ENCODE measurements at regions not wholly inside any gene's neighbourhood (a gene's known extent, or its start where the extent isn't known, plus 50 kb on each side); places are given as distances from the start of the nearest gene placed in this dataset.
A peak's percentile ranks its signal among the peaks of the same experiment; 100 is the strongest.
"Not testable (repeated sequence)": the region's sequence is repeated elsewhere in the genome, so short reads cannot be mapped to it uniquely, and the experiment has no call there.

DNA sequence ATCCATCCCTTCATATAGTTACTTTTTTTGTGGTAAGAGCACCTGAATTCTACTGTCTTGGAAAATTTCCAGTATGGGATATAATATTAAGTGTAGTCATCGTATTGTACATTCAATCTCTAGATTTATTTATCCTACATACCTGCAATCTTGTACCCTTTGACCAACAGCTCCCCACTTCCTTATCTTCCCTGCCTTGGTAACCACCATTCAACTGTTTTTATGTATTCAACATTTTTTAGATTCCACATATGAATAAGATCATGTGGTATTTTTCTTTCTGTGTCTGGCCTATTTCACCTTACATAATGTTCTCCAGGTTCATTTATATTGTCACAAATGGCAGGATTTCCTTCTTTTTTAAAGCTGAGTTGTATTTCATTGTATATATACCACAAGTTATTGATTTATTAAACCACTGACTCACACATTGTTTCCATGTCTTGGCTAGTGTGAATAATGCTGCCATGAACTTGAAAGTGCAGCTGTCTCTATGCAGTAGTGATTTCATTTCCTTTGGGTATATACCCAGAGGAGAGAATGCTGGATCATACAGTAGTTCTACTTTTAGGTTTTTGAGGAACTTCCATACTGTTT, 572.5 kb downstream of the MAGEB5 start:
- Mint-ChIP-seq H3K27ac (no peak overlapping the region), H3K4me1 (ENCODE audit: low read depth) (no peaks in the 10 kb centered on the region), H3K36me3 (ENCODE audit: insufficient read depth in 2 of 2) (no peaks in the 10 kb centered on the region), H3K4me3 (no peak overlapping the region), H3K9me3 (peaks cover 1 to 3% of the 10 kb centered on the region in 2 donors), H3K27me3 (ENCODE audit: low read depth) (no peaks in the 10 kb centered on the region)
- DNase-seq (no peak), ATAC-seq (replicated peaks in 1 of 2) (no peak)

DNA sequence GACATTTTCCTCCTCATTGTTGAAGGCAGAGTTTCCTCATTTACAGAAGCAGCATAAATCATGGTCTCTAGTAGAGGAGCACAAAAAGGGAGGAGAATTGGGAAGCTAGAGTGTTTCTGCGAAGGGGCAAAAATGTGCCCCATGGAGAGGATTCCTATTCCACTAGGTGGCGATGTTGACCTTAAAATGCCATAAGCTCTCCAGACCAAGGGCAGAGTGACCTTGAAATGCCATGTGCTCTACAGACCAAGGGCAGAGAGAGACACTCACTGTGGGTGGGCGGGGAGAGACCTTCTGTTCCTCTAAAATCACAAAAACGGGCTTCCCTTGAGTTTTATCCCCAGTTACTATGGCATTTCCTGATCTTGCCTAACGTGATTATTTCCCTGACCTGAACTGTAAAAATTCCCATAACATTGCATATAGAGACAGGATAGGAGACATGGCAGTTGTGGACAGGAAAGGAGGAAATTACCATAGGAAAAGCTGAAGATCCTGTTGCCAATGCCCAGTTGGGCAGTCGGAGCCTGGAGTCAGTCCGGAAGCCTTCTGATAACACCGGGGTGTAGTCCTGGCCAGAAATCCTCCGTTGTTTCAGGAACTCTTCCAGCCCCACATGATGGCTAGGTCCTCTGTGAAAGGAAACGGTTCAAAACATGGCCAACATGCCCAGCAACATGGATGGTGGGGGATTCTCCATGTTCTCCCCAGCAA, 567.7 kb downstream of the MAGEB5 start:
- Mint-ChIP-seq H3K4me3 (no peak overlapping the region), H3K27ac (no peak overlapping the region)
- peak; percentile 0 to 4 for DNase-seq

DNA sequence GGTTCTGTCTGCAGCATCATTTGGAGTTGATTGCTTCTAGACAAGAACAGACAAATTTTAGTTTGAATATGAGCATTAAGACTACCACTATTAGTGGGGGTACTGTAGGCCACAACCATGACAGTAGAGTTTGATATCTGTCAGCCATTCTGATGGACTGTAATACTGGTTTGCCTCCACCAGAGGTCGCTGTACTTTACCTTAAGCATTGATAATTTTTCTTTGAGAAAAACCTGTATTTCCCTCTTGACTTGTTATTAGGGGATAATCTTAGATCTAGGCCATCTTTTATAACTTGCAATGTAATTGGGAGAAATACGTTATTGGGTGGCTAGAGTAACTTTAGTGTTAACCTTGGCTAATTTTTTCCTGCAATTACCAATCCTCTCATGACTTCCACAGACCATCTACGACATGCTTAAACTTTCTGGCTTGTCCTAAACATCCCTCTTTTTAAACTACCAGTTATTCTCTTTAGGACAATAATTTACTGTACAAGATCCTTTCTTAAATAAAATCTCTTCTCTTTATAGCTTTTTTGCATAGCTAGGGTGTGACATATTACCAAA, 562.4 kb downstream of the MAGEB5 start:
- DNase-seq, result no peak
- Mint-ChIP-seq H3K27me3 (ENCODE audit: low read depth) (no peaks in the 10 kb centered on the region), H3K27ac (no peak overlapping the region), H3K36me3 (ENCODE audit: insufficient read depth in 2 of 2) (no peaks in the 10 kb centered on the region), H3K4me1 (ENCODE audit: low read depth) (no peaks in the 10 kb centered on the region), H3K4me3 (no peak overlapping the region), H3K9me3 (peaks cover 2 to 12% of the 10 kb centered on the region in 2 donors)
- no peak for ATAC-seq (replicated peaks in 1 of 2)

More for the DNA sequence above, 567.7 kb downstream of the MAGEB5 start:
- no peaks in the 10 kb centered on the region for H3K36me3 Mint-ChIP-seq (ENCODE audit: insufficient read depth in 2 of 2)
- H3K4me1 Mint-ChIP-seq (ENCODE audit: low read depth), result no peaks in the 10 kb centered on the region
- peaks cover 0 to 3% of the 10 kb centered on the region in 2 donors for H3K9me3 Mint-ChIP-seq
- no peak for ATAC-seq (replicated peaks in 1 of 2)
- H3K27me3 Mint-ChIP-seq (ENCODE audit: low read depth), result no peaks in the 10 kb centered on the region

DNA sequence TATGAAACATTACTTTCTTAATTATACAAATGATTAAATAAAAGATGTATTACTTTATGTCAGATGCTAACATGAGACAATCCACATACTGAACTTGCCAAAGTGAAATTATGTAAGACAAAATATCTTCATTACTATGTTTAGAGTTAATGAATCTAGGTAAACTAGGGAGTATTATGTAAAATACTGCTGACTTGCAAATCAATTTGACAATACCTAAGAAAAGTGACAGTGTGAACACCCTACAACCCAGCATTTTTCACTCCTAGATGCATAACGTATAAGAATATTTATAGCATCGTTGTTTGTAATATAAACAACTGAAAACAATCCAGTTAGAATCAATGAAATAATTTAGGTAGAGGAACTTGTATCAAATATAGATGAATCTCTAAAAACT, 546.3 kb downstream of the MAGEB5 start:
- no peak overlapping the region for H3K27ac Mint-ChIP-seq
- DNase-seq (no peak), ATAC-seq (replicated peaks in 1 of 2) (no peak)
- H3K4me1 Mint-ChIP-seq (ENCODE audit: low read depth), result no peaks in the 10 kb centered on the region
- H3K36me3 Mint-ChIP-seq (ENCODE audit: insufficient read depth in 2 of 2), result no peaks in the 10 kb centered on the region
- H3K9me3 Mint-ChIP-seq, result peaks cover 0 to 3% of the 10 kb centered on the region in 2 donors
- no peak overlapping the region for H3K4me3 Mint-ChIP-seq
- no peaks in the 10 kb centered on the region for H3K27me3 Mint-ChIP-seq (ENCODE audit: low read depth)

DNA sequence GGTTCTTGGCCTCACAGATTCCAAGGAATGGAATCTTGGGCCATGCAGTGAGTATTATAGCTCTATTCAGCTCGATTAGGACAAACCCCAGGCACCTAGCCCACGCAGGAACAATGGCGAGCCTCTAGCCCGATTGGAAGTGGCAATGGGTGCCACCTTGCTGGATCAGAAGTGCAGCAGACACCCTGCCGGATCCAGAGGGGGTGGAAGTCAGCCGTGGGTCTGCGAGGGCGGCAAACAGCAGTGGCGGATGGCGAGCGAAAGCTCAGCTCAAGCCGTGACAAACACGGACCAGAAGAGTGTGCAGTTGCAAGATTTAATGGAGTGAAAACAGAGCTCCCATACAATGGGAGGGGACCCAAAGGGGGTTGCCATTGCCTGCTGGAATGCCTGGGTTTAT, 539.8 kb downstream of the MAGEB5 start:
- H3K4me1 Mint-ChIP-seq (ENCODE audit: low read depth); DNase-seq; ATAC-seq (replicated peaks in 1 of 2); H3K4me3 Mint-ChIP-seq; H3K27ac Mint-ChIP-seq; H3K36me3 Mint-ChIP-seq (ENCODE audit: insufficient read depth in 2 of 2); H3K27me3 Mint-ChIP-seq (ENCODE audit: low read depth); H3K9me3 Mint-ChIP-seq: not testable (repeated sequence)

DNA sequence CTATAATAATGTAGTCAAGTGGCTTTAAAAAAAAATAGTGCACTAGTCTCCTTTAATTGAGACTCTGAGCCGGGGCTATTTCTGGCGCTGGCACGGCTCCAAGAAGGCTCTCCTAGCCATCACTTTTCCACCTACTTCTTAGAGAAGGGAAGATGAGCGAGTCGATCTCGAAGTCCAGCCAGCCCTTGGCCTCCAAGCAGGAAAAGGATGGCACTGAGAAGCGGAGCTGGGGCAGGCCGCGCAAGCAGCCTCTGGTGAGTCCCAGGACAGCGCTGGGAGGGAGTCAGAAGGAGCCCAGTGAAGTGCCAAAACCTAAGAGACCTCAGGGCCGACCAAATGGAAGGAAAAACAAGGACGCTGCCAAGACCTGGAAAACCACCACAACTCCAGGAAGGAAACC, 531.9 kb downstream of the MAGEB5 start:
- Mint-ChIP-seq H3K4me3 (no peak overlapping the region), H3K4me1 (ENCODE audit: low read depth) (no peaks in the 10 kb centered on the region), H3K27ac (no peak overlapping the region), H3K9me3 (peaks cover 0 to 1% of the 10 kb centered on the region in 2 donors), H3K36me3 (ENCODE audit: insufficient read depth in 2 of 2) (no peaks in the 10 kb centered on the region), H3K27me3 (ENCODE audit: low read depth) (no peaks in the 10 kb centered on the region)
- ATAC-seq (replicated peaks in 1 of 2) (no peak), DNase-seq (no peak)

DNA sequence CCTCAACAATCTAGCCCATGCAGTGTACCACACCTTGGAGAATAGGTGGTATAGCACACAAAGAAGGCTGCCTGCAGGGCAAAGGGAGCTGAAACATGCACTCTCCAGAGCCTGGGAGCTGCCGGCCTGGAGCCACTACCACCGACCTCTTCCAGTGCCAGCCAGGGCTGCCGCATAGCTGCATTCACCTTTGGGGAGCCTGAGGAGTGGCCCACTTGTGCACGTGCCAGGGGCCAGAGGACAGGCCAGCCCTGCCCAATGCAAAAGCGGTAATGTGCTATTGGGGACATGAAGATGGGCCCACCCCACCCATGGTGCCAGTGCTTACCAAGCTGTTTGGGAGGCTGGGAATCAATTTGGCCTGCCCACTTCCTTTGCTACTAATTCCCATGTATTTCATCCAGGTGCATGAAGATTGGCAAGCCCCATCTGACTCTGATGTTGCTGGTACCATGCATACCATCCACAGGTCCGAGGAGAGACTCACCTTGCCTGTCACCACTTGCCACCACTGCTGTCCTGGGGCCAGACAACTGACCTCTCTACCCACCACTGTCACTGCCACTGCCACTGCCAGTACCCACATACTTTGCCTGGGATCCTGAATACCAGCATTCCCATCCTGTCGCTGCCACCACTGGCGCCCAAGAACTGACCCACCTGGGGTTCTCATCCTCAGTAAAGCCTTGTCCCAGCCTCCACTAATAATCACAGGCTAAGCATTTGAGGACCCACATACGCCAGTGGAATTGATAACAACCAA, 506.9 kb downstream of the MAGEB5 start:
- peaks cover 3 to 8% of the 10 kb centered on the region in 2 donors for H3K9me3 Mint-ChIP-seq
- peaks cover 7% of the 10 kb centered on the region for H3K27me3 Mint-ChIP-seq (ENCODE audit: low read depth)
- H3K36me3 Mint-ChIP-seq (ENCODE audit: insufficient read depth in 2 of 2), result no peaks in the 10 kb centered on the region
- H3K4me3 Mint-ChIP-seq, result no peak overlapping the region
- H3K27ac Mint-ChIP-seq, result no peak overlapping the region
- H3K4me1 Mint-ChIP-seq (ENCODE audit: low read depth), result no peaks in the 10 kb centered on the region
- DNase-seq (no peak), ATAC-seq (replicated peaks in 1 of 2) (no peak)

DNA sequence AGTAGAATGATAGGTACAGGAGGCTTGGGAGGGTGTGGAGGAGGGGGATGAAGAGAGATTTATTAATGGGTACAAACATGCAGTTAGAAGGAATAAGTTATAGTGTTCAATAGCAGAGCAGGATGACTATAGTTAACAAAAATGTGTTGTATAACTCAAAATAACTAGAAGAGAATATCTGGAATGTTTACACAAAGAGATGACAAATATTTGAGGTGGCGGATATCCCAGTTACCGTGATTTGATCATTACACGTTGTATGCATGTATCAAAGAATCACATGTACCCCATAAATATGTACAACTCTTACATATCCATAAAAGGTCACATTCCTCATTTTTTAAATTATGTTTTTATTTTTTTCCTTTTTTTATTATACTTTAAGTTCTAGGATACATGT, 456.6 kb downstream of the MAGEB5 start:
- H3K36me3 Mint-ChIP-seq (ENCODE audit: insufficient read depth in 2 of 2), result peaks cover 0 to 1% of the 10 kb centered on the region in 2 donors
- H3K4me3 Mint-ChIP-seq, result no peak overlapping the region
- peaks cover 3 to 4% of the 10 kb centered on the region in 2 donors for H3K9me3 Mint-ChIP-seq
- no peaks in the 10 kb centered on the region for H3K4me1 Mint-ChIP-seq (ENCODE audit: low read depth)
- DNase-seq, result no peak
- ATAC-seq (replicated peaks in 1 of 2), result no peak
- H3K27me3 Mint-ChIP-seq (ENCODE audit: low read depth), result no peaks in the 10 kb centered on the region
- no peak overlapping the region for H3K27ac Mint-ChIP-seq

DNA sequence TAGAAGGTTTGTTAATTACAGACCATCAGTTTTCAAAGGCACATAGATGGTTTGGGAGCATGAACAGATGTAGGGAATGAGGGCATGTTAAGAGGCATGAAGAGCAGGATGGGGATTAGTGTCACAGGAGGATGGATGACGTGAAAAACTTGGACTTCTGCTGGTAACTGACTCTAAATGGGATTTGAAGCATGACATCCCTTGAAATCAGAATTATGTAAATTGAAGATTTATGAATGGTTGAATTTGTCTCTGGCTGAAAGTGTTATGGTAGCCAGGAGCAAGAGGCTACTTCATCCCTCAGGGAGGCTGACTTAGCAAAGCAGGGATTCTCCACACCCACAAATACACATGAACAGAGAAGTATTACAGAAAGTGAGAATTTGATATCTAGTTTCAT, 454.6 kb downstream of the MAGEB5 start:
- ATAC-seq (replicated peaks in 1 of 2), result no peak
- Mint-ChIP-seq H3K27ac (no peak overlapping the region), H3K36me3 (ENCODE audit: insufficient read depth in 2 of 2) (peaks cover 0 to 1% of the 10 kb centered on the region in 2 donors), H3K9me3 (peaks cover 3 to 4% of the 10 kb centered on the region in 2 donors), H3K4me1 (ENCODE audit: low read depth) (no peaks in the 10 kb centered on the region), H3K4me3 (no peak overlapping the region), H3K27me3 (ENCODE audit: low read depth) (no peaks in the 10 kb centered on the region)
- no peak for DNase-seq

DNA sequence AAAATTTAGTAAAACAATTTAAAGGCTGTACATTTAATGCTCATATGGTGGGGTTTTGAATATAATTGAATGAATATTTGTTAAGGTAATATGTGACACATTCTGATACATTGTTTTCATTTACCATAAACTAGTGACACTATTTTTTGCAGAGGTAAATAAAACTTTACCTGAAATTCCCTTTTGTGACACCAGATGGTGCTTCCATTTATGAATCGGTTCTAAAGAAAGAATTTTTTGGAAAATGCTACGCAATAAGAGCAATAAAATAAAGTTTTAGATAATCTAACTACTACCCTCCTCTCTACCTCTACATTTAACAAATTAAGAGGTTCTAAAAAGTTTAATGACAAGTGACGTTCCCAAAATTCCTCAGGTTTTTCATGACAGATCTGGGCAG, 448.9 kb downstream of the MAGEB5 start:
- no peaks in the 10 kb centered on the region for H3K27me3 Mint-ChIP-seq (ENCODE audit: low read depth)
- ATAC-seq (replicated peaks in 1 of 2), result no peak
- H3K4me3 Mint-ChIP-seq, result no peak overlapping the region
- peaks cover under 1 to 3% of the 10 kb centered on the region in 2 donors for H3K9me3 Mint-ChIP-seq
- DNase-seq, result no peak
- no peak overlapping the region for H3K27ac Mint-ChIP-seq
- H3K36me3 Mint-ChIP-seq (ENCODE audit: insufficient read depth in 2 of 2), result no peaks in the 10 kb centered on the region
- no peaks in the 10 kb centered on the region for H3K4me1 Mint-ChIP-seq (ENCODE audit: low read depth)

DNA sequence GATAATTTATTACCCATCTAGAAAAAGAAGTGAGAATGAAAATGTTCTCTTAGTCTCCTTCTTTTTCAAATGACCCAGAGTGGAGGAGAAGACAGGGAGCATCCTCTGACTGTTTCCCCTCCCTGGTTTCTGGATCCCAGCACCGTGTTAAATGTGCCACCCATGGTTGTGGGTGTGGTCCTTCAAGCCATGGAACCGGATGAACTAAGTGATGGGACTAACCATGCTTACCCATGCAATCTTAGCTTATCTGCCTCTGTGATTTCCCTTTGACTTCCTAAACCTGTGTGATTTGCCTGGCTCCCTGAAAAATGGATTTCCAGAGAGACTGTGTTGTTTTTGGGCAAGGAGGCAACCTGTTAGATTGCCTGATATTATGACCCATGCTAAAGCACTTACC, 437.1 kb downstream of the MAGEB5 start:
- DNase-seq (no peak), ATAC-seq (replicated peaks in 1 of 2) (no peak)
- Mint-ChIP-seq H3K9me3 (peaks cover 0 to 3% of the 10 kb centered on the region in 2 donors), H3K36me3 (ENCODE audit: insufficient read depth in 2 of 2) (no peaks in the 10 kb centered on the region), H3K27ac (no peak overlapping the region), H3K4me1 (ENCODE audit: low read depth) (no peaks in the 10 kb centered on the region), H3K27me3 (ENCODE audit: low read depth) (no peaks in the 10 kb centered on the region), H3K4me3 (no peak overlapping the region)

DNA sequence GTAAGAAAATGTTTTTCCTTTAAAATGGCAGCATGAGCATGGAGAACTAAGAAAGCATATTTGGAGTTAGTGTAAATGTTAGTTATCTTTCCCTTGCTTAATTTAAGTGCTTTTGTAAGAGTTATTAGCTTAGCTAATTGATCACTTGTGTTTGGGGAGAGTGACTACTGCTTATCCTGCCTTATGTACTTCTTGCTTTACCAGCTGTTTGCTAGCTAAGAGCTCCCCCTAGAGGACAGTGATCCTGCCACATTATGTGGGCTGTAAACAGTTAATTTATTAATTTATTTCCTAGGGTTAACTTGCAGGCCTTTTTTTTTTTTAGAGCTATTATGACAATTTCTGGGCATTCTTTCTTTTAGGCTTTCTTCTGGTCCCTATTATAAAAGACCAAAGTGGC, 435.8 kb downstream of the MAGEB5 start:
- ATAC-seq (replicated peaks in 1 of 2) (no peak), DNase-seq (no peak)
- H3K36me3 Mint-ChIP-seq (ENCODE audit: insufficient read depth in 2 of 2), result no peaks in the 10 kb centered on the region
- H3K27me3 Mint-ChIP-seq (ENCODE audit: low read depth), result no peaks in the 10 kb centered on the region
- no peak overlapping the region for H3K4me3 Mint-ChIP-seq
- peaks cover 0 to 3% of the 10 kb centered on the region in 2 donors for H3K9me3 Mint-ChIP-seq
- no peak overlapping the region for H3K27ac Mint-ChIP-seq
- H3K4me1 Mint-ChIP-seq (ENCODE audit: low read depth), result no peaks in the 10 kb centered on the region

DNA sequence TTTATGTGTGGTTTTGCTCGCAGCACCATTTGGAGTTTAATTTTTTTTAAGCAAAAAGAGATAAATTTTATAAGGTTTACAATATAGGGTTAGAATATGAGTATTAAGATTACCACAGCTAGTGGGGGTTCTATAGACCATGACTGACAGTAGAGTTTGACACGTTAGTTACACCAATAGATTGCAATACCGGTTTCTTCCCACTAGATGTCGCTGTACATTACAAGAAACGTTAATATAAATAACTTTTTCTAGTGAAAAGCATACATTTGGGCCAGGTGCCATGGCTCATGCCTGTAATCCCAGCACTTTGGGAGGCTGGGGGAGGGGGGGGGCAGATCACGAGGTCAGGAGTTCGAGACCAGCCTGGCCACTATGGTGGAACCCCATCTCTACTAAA, 433.6 kb downstream of the MAGEB5 start:
- Mint-ChIP-seq H3K9me3 (peaks cover 0 to 3% of the 10 kb centered on the region in 2 donors), H3K27ac (no peak overlapping the region), H3K27me3 (ENCODE audit: low read depth) (no peaks in the 10 kb centered on the region), H3K36me3 (ENCODE audit: insufficient read depth in 2 of 2) (no peaks in the 10 kb centered on the region), H3K4me3 (no peak overlapping the region), H3K4me1 (ENCODE audit: low read depth) (no peaks in the 10 kb centered on the region)
- ATAC-seq (replicated peaks in 1 of 2), result no peak
- no peak for DNase-seq
